Suprapubic skin (tissue), 3 donors: ENCODE measurements at regions not wholly inside any gene's neighbourhood (a gene's known extent, or its start where the extent isn't known, plus 50 kb on each side); places are given as distances from the start of the nearest gene placed in this dataset.

Experiments used
- CTCF ChIP-seq, 2 donors: fragments of 200-600 bp in 1 of 2; fragments of 450-650 bp in 1 of 2; sonication (generic) in 1 of 2; IDR thresholded peaks; one replicate each; pipeline ENCODE4 v1.5.1; 2016 to 2019; ENCODE audit warnings: antibody characterized with exemption in 2 of 2, mild to moderate bottlenecking in 1 of 2, moderate library complexity in 1 of 2
- POLR2AphosphoS5 ChIP-seq, 3 donors: sonication (generic); formaldehyde crosslinking; IDR thresholded peaks; one replicate each; pipeline ENCODE4 v1.6.1; 2017; ENCODE audit warnings: antibody characterized with exemption in 3 of 3

DNA sequence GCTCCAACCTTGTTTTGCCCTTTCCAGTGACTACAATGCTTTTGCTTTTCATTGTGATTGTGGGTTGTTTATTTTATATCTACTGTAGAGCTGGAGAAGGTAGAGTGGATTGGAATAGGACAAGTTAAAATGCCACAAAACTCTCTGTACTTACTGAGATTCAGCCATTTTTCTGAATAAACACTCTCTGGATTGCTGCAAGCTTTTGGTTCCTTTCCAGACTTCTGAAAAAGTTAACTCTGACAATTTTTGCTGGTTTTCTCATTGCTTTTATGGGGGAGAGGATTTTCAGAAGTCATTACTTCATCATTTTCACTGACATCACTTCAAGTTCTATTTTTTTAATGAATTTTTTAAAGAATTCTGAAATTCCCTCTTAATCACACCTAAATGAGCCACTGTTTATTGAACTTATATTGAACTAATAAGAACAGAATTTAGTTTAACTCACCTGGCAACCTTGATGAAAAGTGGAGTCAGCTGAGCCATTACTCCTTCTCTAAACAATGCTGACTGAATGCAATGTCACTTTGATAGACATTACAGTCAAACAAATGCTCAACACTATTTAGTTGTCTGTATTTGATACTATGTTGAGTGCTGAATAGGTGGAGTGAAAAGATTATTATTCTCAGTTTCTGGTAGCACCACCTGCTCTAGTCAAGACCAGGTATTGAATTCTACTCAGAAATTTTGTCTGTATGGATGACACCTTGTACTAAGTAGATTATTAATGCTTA, 303.5 kb downstream of the DLEU7 start:
- TF ChIP-seq CTCF (IDR thresholded peaks at IDR 0.05) (no peak), POLR2AphosphoS5 (IDR thresholded peaks at IDR 0.05) (no peak)
